ENCODE measurements at regions not wholly inside any gene's neighbourhood (a gene's known extent, or its start where the extent isn't known, plus 50 kb on each side); places are given as distances from the start of the nearest gene placed in this dataset.

- H2AFZ ChIP-seq: peak overlapping the region; percentile 40; the same call in 1 of the 2 replicates
- H3K4me3 ChIP-seq: no peak overlapping the region
- DNase-seq (ENCODE audit: low spot score) (no peak), ATAC-seq (no peak)
- H3K36me3 Mint-ChIP-seq (ENCODE audit: low read depth): no peaks in the 10 kb centered on the region
- H3K4me1 ChIP-seq (ENCODE audit: insufficient read depth): no peaks in the 10 kb centered on the region
- no peaks in the 10 kb centered on the region for H3K36me3 ChIP-seq (ENCODE audit: insufficient read depth)
- H3K4me1 Mint-ChIP-seq: peaks cover 3% of the 10 kb centered on the region; the same call in 1 of the 3 replicates
- no peak overlapping the region for H3K27ac ChIP-seq (ENCODE audit: low read depth)
- H3K79me2 ChIP-seq (replicated peaks; ENCODE audit: insufficient read depth): no peaks in the 10 kb centered on the region
- no peak overlapping the region for H3K27ac Mint-ChIP-seq
- H3K9me2 ChIP-seq (ENCODE audit: insufficient read depth): no peaks in the 10 kb centered on the region
- no peak overlapping the region for H3K4me2 ChIP-seq
- no peaks in the 10 kb centered on the region for H3K27me3 ChIP-seq (ENCODE audit: insufficient read depth)
- H3F3A ChIP-seq (replicated peaks; ENCODE audit: low read depth): no peaks in the 10 kb centered on the region
- H3K4me3 Mint-ChIP-seq: no peak overlapping the region
- H3K9me3 Mint-ChIP-seq: no peaks in the 10 kb centered on the region
- no peaks in the 10 kb centered on the region for H4K20me1 ChIP-seq (replicated peaks; ENCODE audit: insufficient read depth)
- TF ChIP-seq ETS1 (IDR thresholded peaks at IDR 0.05): no peak
- TF ChIP-seq EZH2phosphoT487 (IDR thresholded peaks at IDR 0.05; ENCODE audit: unreplicated experiment): no peak
- TF ChIP-seq ZNF462 (CRISPR knock-in tag; IDR thresholded peaks at IDR 0.05): no peak
- TF ChIP-seq JUNB (IDR thresholded peaks at IDR 0.05; ENCODE audit: unreplicated experiment): no peak
- no peak for TF ChIP-seq ZNF331 (CRISPR knock-in tag; IDR thresholded peaks at IDR 0.05; ENCODE audit: low read depth)
- TF ChIP-seq EZH2 (IDR thresholded peaks at IDR 0.05; ENCODE audit: low read depth, unreplicated experiment): no peak
- TF ChIP-seq CREB1 (CRISPR knock-in tag; IDR thresholded peaks at IDR 0.05; ENCODE audit: low read depth): no peak
- no peaks in the 10 kb centered on the region for H3K27me3 Mint-ChIP-seq (ENCODE audit: insufficient read depth, low read depth, poor library complexity)
These were observed 51.9 kb upstream of the MARCKS start for GRCh38 chr6:113805173-113805790.
